ENCODE measurements at regions not wholly inside any gene's neighbourhood (a gene's known extent, or its start where the extent isn't known, plus 50 kb on each side); places are given as distances from the start of the nearest gene placed in this dataset.
"Not testable (repeated sequence)": the region's sequence is repeated elsewhere in the genome, so short reads cannot be mapped to it uniquely, and the experiment has no call there.

GRCh38 chr17:20848869-20849443 lies 193.9 kb downstream of the USP22 start:
- not testable (repeated sequence) for H3K4me2 ChIP-seq (ENCODE audit: extremely low read depth, insufficient read depth, low read length); H2AFZ ChIP-seq (ENCODE audit: low read length); H3K79me2 ChIP-seq (ENCODE audit: control insufficient read depth, insufficient read depth, low read length)

GRCh38 chr17:20851591-20852238 lies 191.1 kb downstream of the USP22 start:
- not testable (repeated sequence) for H2AFZ ChIP-seq (ENCODE audit: low read length); H4K20me1 ChIP-seq (ENCODE audit: control insufficient read depth, extremely low read depth, insufficient read depth, low read length); H3K4me1 ChIP-seq (ENCODE audit: control insufficient read depth, extremely low read depth, insufficient read depth, low read length); H3K36me3 ChIP-seq (ENCODE audit: control insufficient read depth, insufficient read depth, low read length); H3K9me3 ChIP-seq (ENCODE audit: control insufficient read depth, insufficient read depth, low read depth, low read length); H3K79me2 ChIP-seq (ENCODE audit: control insufficient read depth, insufficient read depth, low read length); H3K4me2 ChIP-seq (ENCODE audit: extremely low read depth, insufficient read depth, low read length); H3K9ac ChIP-seq (ENCODE audit: insufficient read depth, low read length); H3K27ac ChIP-seq (ENCODE audit: insufficient read depth, low read length); H3K27me3 ChIP-seq (ENCODE audit: control insufficient read depth, insufficient read depth, low read length)
- DNase-seq (ENCODE audit: low read depth in 2 of 2), result peak in 1 of 2 donors; percentile 70
- H3K4me3 ChIP-seq (replicated peaks in 1 of 4; ENCODE audit: control extremely low read depth in 1 of 4, insufficient read depth in 1 of 4, low read depth in 3 of 4, low read length in 4 of 4), result peak overlapping the region in 1 of 4 experiments; percentile 36

More at GRCh38 chr17:20848869-20849443, 193.9 kb downstream of the USP22 start:
- not testable (repeated sequence) for DNase-seq (ENCODE audit: low read depth in 2 of 2); H3K27me3 ChIP-seq (ENCODE audit: control insufficient read depth, insufficient read depth, low read length); H3K9ac ChIP-seq (ENCODE audit: insufficient read depth, low read length); H3K9me3 ChIP-seq (ENCODE audit: control insufficient read depth, insufficient read depth, low read depth, low read length); H3K27ac ChIP-seq (ENCODE audit: insufficient read depth, low read length); H3K4me1 ChIP-seq (ENCODE audit: control insufficient read depth, extremely low read depth, insufficient read depth, low read length); H3K4me3 ChIP-seq (replicated peaks in 1 of 4; ENCODE audit: control extremely low read depth in 1 of 4, insufficient read depth in 1 of 4, low read depth in 3 of 4, low read length in 4 of 4); H4K20me1 ChIP-seq (ENCODE audit: control insufficient read depth, extremely low read depth, insufficient read depth, low read length); H3K36me3 ChIP-seq (ENCODE audit: control insufficient read depth, insufficient read depth, low read length)

- Histone ChIP-seq H3K36me3 (ENCODE audit: control insufficient read depth, insufficient read depth, low read length) (no peaks in the 10 kb centered on the region), H4K20me1 (ENCODE audit: control insufficient read depth, extremely low read depth, insufficient read depth, low read length) (no peaks in the 10 kb centered on the region), H3K27ac (ENCODE audit: insufficient read depth, low read length) (no peak overlapping the region), H3K9ac (ENCODE audit: insufficient read depth, low read length) (no peak overlapping the region), H3K4me1 (ENCODE audit: control insufficient read depth, extremely low read depth, insufficient read depth, low read length) (no peaks in the 10 kb centered on the region), H3K79me2 (ENCODE audit: control insufficient read depth, insufficient read depth, low read length) (no peaks in the 10 kb centered on the region), H3K27me3 (ENCODE audit: control insufficient read depth, insufficient read depth, low read length) (peaks cover 3% of the 10 kb centered on the region), H3K4me3 (replicated peaks in 1 of 4; ENCODE audit: control extremely low read depth in 1 of 4, insufficient read depth in 1 of 4, low read depth in 3 of 4, low read length in 4 of 4) (peak overlapping the region in 2 of 4 experiments; percentile 26 to 36), H3K9me3 (ENCODE audit: control insufficient read depth, insufficient read depth, low read depth, low read length) (no peaks in the 10 kb centered on the region), H3K4me2 (ENCODE audit: extremely low read depth, insufficient read depth, low read length) (no peak overlapping the region), H2AFZ (ENCODE audit: low read length) (no peak overlapping the region)
- peak; percentile 13 to 19 for DNase-seq (ENCODE audit: low read depth in 2 of 2)
- TF ChIP-seq EZH2 (IDR thresholded peaks at IDR 0.05; ENCODE audit: low read length, missing control alignments), result peak; percentile 54
- no peak for TF ChIP-seq CTCF (conservative IDR thresholded peaks at IDR 0.05 in 1 of 2, IDR thresholded peaks at IDR 0.05 in 1 of 2; ENCODE audit: low read depth in 1 of 2, low read length in 2 of 2)
Observed at GRCh38 chr17:20852239-20852989, 190.4 kb downstream of the USP22 start.

GRCh38 chr17:20852990-20853370 lies 189.8 kb downstream of the USP22 start:
- TF ChIP-seq EZH2 (IDR thresholded peaks at IDR 0.05; ENCODE audit: low read length, missing control alignments), result no peak
- no peak for TF ChIP-seq CTCF (conservative IDR thresholded peaks at IDR 0.05 in 1 of 2, IDR thresholded peaks at IDR 0.05 in 1 of 2; ENCODE audit: low read depth in 1 of 2, low read length in 2 of 2)
- H3K27me3 ChIP-seq (ENCODE audit: control insufficient read depth, insufficient read depth, low read length), result peaks cover 3% of the 10 kb centered on the region
- DNase-seq (ENCODE audit: low read depth in 2 of 2), result no peak
- no peak overlapping the region for H3K9ac ChIP-seq (ENCODE audit: insufficient read depth, low read length)
- H3K27ac ChIP-seq (ENCODE audit: insufficient read depth, low read length), result no peak overlapping the region
- H4K20me1 ChIP-seq (ENCODE audit: control insufficient read depth, extremely low read depth, insufficient read depth, low read length), result no peaks in the 10 kb centered on the region
- no peak overlapping the region for H3K4me2 ChIP-seq (ENCODE audit: extremely low read depth, insufficient read depth, low read length)
- no peaks in the 10 kb centered on the region for H3K36me3 ChIP-seq (ENCODE audit: control insufficient read depth, insufficient read depth, low read length)
- H2AFZ ChIP-seq (ENCODE audit: low read length), result no peak overlapping the region
- H3K4me3 ChIP-seq (replicated peaks in 1 of 4; ENCODE audit: control extremely low read depth in 1 of 4, insufficient read depth in 1 of 4, low read depth in 3 of 4, low read length in 4 of 4), result no peak overlapping the region
- H3K9me3 ChIP-seq (ENCODE audit: control insufficient read depth, insufficient read depth, low read depth, low read length), result no peaks in the 10 kb centered on the region
- no peaks in the 10 kb centered on the region for H3K4me1 ChIP-seq (ENCODE audit: control insufficient read depth, extremely low read depth, insufficient read depth, low read length)
- H3K79me2 ChIP-seq (ENCODE audit: control insufficient read depth, insufficient read depth, low read length), result no peaks in the 10 kb centered on the region

GRCh38 chr17:20855910-20856470 lies 186.8 kb downstream of the USP22 start:
- H3K27me3 ChIP-seq (ENCODE audit: control insufficient read depth, insufficient read depth, low read length); H3K27ac ChIP-seq (ENCODE audit: insufficient read depth, low read length); H3K4me3 ChIP-seq (replicated peaks in 1 of 4; ENCODE audit: control extremely low read depth in 1 of 4, insufficient read depth in 1 of 4, low read depth in 3 of 4, low read length in 4 of 4); H3K4me2 ChIP-seq (ENCODE audit: extremely low read depth, insufficient read depth, low read length); H3K36me3 ChIP-seq (ENCODE audit: control insufficient read depth, insufficient read depth, low read length); H3K79me2 ChIP-seq (ENCODE audit: control insufficient read depth, insufficient read depth, low read length); H4K20me1 ChIP-seq (ENCODE audit: control insufficient read depth, extremely low read depth, insufficient read depth, low read length); H3K9ac ChIP-seq (ENCODE audit: insufficient read depth, low read length); H2AFZ ChIP-seq (ENCODE audit: low read length); H3K4me1 ChIP-seq (ENCODE audit: control insufficient read depth, extremely low read depth, insufficient read depth, low read length); H3K9me3 ChIP-seq (ENCODE audit: control insufficient read depth, insufficient read depth, low read depth, low read length): not testable (repeated sequence)
- DNase-seq (ENCODE audit: low read depth in 2 of 2), result peak in 1 of 2 donors; percentile 45
